HEK293 (cell line): ENCODE measurements at regions not wholly inside any gene's neighbourhood (a gene's known extent, or its start where the extent isn't known, plus 50 kb on each side); places are given as distances from the start of the nearest gene placed in this dataset.

Experiments
- CTCF ChIA-PET: fragments of 350-600 bp; formaldehyde crosslinking; extraction: SDS; loops from one replicate; lab custom pipeline; 2021; ENCODE audit warnings: antibody characterized with exemption; lab: Yijun Ruan, JAX
- POLR2A ChIA-PET: fragments of 300-600 bp; formaldehyde crosslinking; extraction: SDS; loops from one replicate; lab custom pipeline; 2020; ENCODE audit warnings: antibody characterized with exemption, inconsistent platforms; lab: Yijun Ruan, JAX
- H3K27ac ChIP-seq: fragments of 200-500 bp; sonication (Bioruptor generic); 2 replicates; pipeline ENCODE4 v1.5.1; 2014; ENCODE audit warnings: low read depth, low read length, control low read depth, inconsistent platforms; ENCODE audit errors: extremely low read depth
- H3K36me3 ChIP-seq, 2 experiments: fragments of 200-500 bp in 1 of 2; sonication (Bioruptor generic) in 1 of 2; 1 replicate in 1 of 2; 2 replicates in 1 of 2; pipeline ENCODE4 v1.5.1; 2014 to 2017; ENCODE audit warnings: inconsistent platforms in 2 of 2, low read length in 2 of 2; ENCODE audit not compliant: control insufficient read depth in 2 of 2, insufficient read depth in 1 of 2
- H3K4me1 ChIP-seq: fragments of 200-500 bp; sonication (Bioruptor generic); 2 replicates; pipeline ENCODE4 v1.5.1; 2014; ENCODE audit warnings: mild to moderate bottlenecking, low read length, inconsistent platforms; ENCODE audit not compliant: control insufficient read depth, insufficient read depth
- H3K4me3 ChIP-seq: 2 replicates; pipeline ENCODE4 v1.5.1; 2011; ENCODE audit warnings: low read depth, mild to moderate bottlenecking, control low read depth, low read length, moderate library complexity
- H3K9me3 ChIP-seq: fragments of 200-500 bp; sonication (Bioruptor generic); 2 replicates; pipeline ENCODE4 v1.5.1; 2014; ENCODE audit warnings: low read depth, low read length, inconsistent platforms; ENCODE audit not compliant: control insufficient read depth, insufficient read depth
- KLF10 ChIP-seq: fragments of 450-650 bp; IDR thresholded peaks from 2 replicates; pipeline ENCODE4 v1.5.1; 2018; ENCODE audit warnings: missing biosample characterization, mild to moderate bottlenecking, missing genetic modification characterization
- KLF7 ChIP-seq: fragments of 450-650 bp; formaldehyde crosslinking; IDR thresholded peaks from 2 replicates; pipeline ENCODE4 v1.5.1; 2016; ENCODE audit warnings: missing biosample characterization, missing genetic modification characterization, borderline replicate concordance
- SALL2 ChIP-seq: fragments of 450-650 bp; formaldehyde crosslinking; IDR thresholded peaks from 2 replicates; pipeline ENCODE4 v1.5.0; 2017; ENCODE audit warnings: missing biosample characterization, mild to moderate bottlenecking, missing genetic modification characterization, borderline replicate concordance
- YY2 ChIP-seq: fragments of 450-650 bp; formaldehyde crosslinking; IDR thresholded peaks from 2 replicates; pipeline ENCODE4 v1.5.1; 2016; ENCODE audit warnings: missing biosample characterization, missing genetic modification characterization
- ZEB2 ChIP-seq: fragments of 450-650 bp; formaldehyde crosslinking; IDR thresholded peaks from 2 replicates; pipeline ENCODE4 v1.5.1; 2016; ENCODE audit warnings: missing biosample characterization, missing genetic modification characterization
- ZNF138 ChIP-seq: fragments of 450-650 bp; formaldehyde crosslinking; IDR thresholded peaks from 2 replicates; pipeline ENCODE4 v1.5.1; 2016; ENCODE audit warnings: missing biosample characterization, missing genetic modification characterization, borderline replicate concordance
- ZNF184 ChIP-seq: fragments of 450-650 bp; IDR thresholded peaks from 2 replicates; pipeline ENCODE4 v1.5.1; 2018; ENCODE audit warnings: missing biosample characterization, mild to moderate bottlenecking, missing genetic modification characterization
- ZNF19 ChIP-seq: fragments of 450-650 bp; formaldehyde crosslinking; IDR thresholded peaks from 2 replicates; pipeline ENCODE4; 2016; ENCODE audit warnings: missing biosample characterization, missing genetic modification characterization, low read depth
- ZNF221 ChIP-seq: fragments of 450-650 bp; formaldehyde crosslinking; IDR thresholded peaks from 2 replicates; pipeline ENCODE4 v1.5.1; 2017; ENCODE audit warnings: missing biosample characterization, missing genetic modification characterization, borderline replicate concordance
- ZNF23 ChIP-seq: fragments of 450-650 bp; formaldehyde crosslinking; IDR thresholded peaks from 2 replicates; pipeline ENCODE4 v1.5.1; 2016; ENCODE audit warnings: missing biosample characterization, missing genetic modification characterization, borderline replicate concordance
- ZNF24 ChIP-seq: fragments of 450-650 bp; formaldehyde crosslinking; IDR thresholded peaks from 2 replicates; pipeline ENCODE4 v1.5.1; 2016; ENCODE audit warnings: missing biosample characterization, missing genetic modification characterization
- ZNF341 ChIP-seq: fragments of 450-650 bp; formaldehyde crosslinking; IDR thresholded peaks from 2 replicates; pipeline ENCODE4; 2016; ENCODE audit warnings: low read depth, missing biosample characterization, missing genetic modification characterization
- ZNF433 ChIP-seq: fragments of 450-650 bp; formaldehyde crosslinking; IDR thresholded peaks from 2 replicates; pipeline ENCODE4 v1.5.1; 2016; ENCODE audit warnings: missing biosample characterization, missing genetic modification characterization, low read depth
- ZNF501 ChIP-seq: fragments of 450-650 bp; formaldehyde crosslinking; IDR thresholded peaks from 2 replicates; pipeline ENCODE4 v1.5.1; 2016; ENCODE audit warnings: missing biosample characterization, missing genetic modification characterization
- ZNF510 ChIP-seq: fragments of 450-650 bp; formaldehyde crosslinking; IDR thresholded peaks from 2 replicates; pipeline ENCODE4 v1.5.1; 2018; ENCODE audit warnings: mild to moderate bottlenecking, missing genetic modification characterization, missing biosample characterization; ENCODE audit not compliant: insufficient replicate concordance
- ZNF514 ChIP-seq: fragments of 450-650 bp; formaldehyde crosslinking; IDR thresholded peaks from 2 replicates; pipeline ENCODE4 v1.5.1; 2016; ENCODE audit warnings: missing biosample characterization, missing genetic modification characterization
- ZNF549 ChIP-seq: fragments of 450-650 bp; IDR thresholded peaks from 2 replicates; pipeline ENCODE4 v1.5.1; 2018; ENCODE audit warnings: missing biosample characterization, missing genetic modification characterization, mild to moderate bottlenecking, inconsistent platforms, moderate library complexity
- ZNF626 ChIP-seq: fragments of 450-650 bp; sonication (Bioruptor Pico); formaldehyde crosslinking; IDR thresholded peaks from 2 replicates; pipeline ENCODE4 v1.5.1; 2018; ENCODE audit warnings: missing biosample characterization, missing genetic modification characterization, inconsistent platforms
- ZNF629 ChIP-seq: fragments of 450-650 bp; formaldehyde crosslinking; IDR thresholded peaks from 2 replicates; pipeline ENCODE4 v1.5.1; 2017; ENCODE audit warnings: missing biosample characterization, missing genetic modification characterization
- ZNF792 ChIP-seq: fragments of 450-650 bp; formaldehyde crosslinking; IDR thresholded peaks from 2 replicates; pipeline ENCODE4 v1.5.1; 2016; ENCODE audit warnings: missing biosample characterization, missing genetic modification characterization
- ZNF843 ChIP-seq: fragments of 450-650 bp; formaldehyde crosslinking; IDR thresholded peaks from 2 replicates; pipeline ENCODE4 v1.5.1; 2016; ENCODE audit warnings: missing biosample characterization, missing genetic modification characterization
- ZSCAN16 ChIP-seq: fragments of 450-650 bp; formaldehyde crosslinking; IDR thresholded peaks from 2 replicates; pipeline ENCODE4 v1.5.1; 2016; ENCODE audit warnings: missing biosample characterization, missing genetic modification characterization
- TF ChIP-seq, protein P1 (sequence below): fragments of 450-650 bp; formaldehyde crosslinking; IDR thresholded peaks from 2 replicates; pipeline ENCODE4 v1.5.1; 2016; ENCODE audit warnings: missing biosample characterization, missing genetic modification characterization
- TF ChIP-seq, protein P2 (sequence below): fragments of 450-650 bp; formaldehyde crosslinking; IDR thresholded peaks from 2 replicates; pipeline ENCODE4 v1.5.1; 2016; ENCODE audit warnings: missing biosample characterization, missing genetic modification characterization
- TF ChIP-seq, protein P3 (sequence below): fragments of 450-650 bp; formaldehyde crosslinking; IDR thresholded peaks from 2 replicates; pipeline ENCODE4 v1.5.1; 2017; ENCODE audit warnings: missing biosample characterization, missing genetic modification characterization

DNA sequence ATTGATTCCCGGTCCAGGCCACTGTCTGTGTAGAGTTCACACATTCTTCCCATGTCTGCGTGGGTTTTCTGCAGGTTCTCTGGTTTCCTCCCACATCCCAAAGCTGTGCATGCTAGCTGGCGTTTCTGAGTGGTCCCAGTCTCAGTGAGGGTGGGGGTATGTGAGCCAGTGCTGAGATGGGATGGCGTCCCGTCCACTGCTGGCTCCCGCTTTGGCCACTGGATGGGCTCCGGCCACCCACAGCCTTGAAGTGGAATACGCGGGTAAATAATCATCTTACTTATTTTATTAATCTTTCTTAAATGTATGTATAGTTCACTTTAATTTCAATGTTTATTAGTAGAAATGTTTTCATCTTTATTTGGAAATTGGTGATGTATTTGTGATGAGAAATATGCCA is 343.5 kb upstream of the MANEA start:
- CTCF ChIA-PET, result no interaction called here

DNA sequence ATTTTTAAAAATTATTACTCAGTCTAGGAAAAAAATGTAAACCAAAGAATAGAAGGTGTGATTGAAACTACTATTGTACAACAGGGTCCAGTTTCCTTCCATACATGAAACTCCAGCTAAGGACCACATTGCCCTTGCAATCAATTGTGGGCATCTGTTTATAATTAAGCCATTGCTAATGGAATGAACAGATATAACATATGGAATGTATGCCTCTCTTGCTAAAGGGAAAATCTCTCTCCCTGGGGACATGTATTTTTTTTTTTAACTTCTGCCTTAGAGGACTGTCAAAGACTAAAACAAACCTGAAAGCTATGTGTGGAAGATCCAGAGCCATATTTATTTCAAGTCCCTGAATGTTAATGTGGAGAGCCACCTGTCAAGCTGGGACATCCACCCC is 336.8 kb upstream of the MANEA start:
- H3K27ac ChIP-seq, result no peak overlapping the region
- no peaks in the 10 kb centered on the region for H3K9me3 ChIP-seq
- H3K36me3 ChIP-seq, result no peaks in the 10 kb centered on the region
- TF ChIP-seq ZNF501 (tag by site-specific recombination) (no peak), ZNF341 (no peak), ZNF24 (tag by site-specific recombination) (no peak), ZNF433 (no peak)
- no peaks in the 10 kb centered on the region for H3K4me1 ChIP-seq
- H3K4me3 ChIP-seq, result no peak overlapping the region
- POLR2A ChIA-PET, result no interaction called here
- CTCF ChIA-PET, result interaction anchor here (0.7 kb wide), 2 partner anchors 38 to 561 kb away, joined by 3 read pairs; no protein-coding TSS in a partner anchor

More for the DNA sequence above, 343.5 kb upstream of the MANEA start:
- Histone ChIP-seq H3K4me1 (no peaks in the 10 kb centered on the region), H3K36me3 (no peaks in the 10 kb centered on the region), H3K9me3 (no peaks in the 10 kb centered on the region), H3K27ac (no peak overlapping the region), H3K4me3 (no peak overlapping the region)
- POLR2A ChIA-PET, result no interaction called here
- TF ChIP-seq, protein P1, sequence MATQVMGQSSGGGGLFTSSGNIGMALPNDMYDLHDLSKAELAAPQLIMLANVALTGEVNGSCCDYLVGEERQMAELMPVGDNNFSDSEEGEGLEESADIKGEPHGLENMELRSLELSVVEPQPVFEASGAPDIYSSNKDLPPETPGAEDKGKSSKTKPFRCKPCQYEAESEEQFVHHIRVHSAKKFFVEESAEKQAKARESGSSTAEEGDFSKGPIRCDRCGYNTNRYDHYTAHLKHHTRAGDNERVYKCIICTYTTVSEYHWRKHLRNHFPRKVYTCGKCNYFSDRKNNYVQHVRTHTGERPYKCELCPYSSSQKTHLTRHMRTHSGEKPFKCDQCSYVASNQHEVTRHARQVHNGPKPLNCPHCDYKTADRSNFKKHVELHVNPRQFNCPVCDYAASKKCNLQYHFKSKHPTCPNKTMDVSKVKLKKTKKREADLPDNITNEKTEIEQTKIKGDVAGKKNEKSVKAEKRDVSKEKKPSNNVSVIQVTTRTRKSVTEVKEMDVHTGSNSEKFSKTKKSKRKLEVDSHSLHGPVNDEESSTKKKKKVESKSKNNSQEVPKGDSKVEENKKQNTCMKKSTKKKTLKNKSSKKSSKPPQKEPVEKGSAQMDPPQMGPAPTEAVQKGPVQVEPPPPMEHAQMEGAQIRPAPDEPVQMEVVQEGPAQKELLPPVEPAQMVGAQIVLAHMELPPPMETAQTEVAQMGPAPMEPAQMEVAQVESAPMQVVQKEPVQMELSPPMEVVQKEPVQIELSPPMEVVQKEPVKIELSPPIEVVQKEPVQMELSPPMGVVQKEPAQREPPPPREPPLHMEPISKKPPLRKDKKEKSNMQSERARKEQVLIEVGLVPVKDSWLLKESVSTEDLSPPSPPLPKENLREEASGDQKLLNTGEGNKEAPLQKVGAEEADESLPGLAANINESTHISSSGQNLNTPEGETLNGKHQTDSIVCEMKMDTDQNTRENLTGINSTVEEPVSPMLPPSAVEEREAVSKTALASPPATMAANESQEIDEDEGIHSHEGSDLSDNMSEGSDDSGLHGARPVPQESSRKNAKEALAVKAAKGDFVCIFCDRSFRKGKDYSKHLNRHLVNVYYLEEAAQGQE (tag by site-specific recombination), result no peak
- TF ChIP-seq ZEB2 (tag by site-specific recombination), result no peak
- TF ChIP-seq, protein P2, sequence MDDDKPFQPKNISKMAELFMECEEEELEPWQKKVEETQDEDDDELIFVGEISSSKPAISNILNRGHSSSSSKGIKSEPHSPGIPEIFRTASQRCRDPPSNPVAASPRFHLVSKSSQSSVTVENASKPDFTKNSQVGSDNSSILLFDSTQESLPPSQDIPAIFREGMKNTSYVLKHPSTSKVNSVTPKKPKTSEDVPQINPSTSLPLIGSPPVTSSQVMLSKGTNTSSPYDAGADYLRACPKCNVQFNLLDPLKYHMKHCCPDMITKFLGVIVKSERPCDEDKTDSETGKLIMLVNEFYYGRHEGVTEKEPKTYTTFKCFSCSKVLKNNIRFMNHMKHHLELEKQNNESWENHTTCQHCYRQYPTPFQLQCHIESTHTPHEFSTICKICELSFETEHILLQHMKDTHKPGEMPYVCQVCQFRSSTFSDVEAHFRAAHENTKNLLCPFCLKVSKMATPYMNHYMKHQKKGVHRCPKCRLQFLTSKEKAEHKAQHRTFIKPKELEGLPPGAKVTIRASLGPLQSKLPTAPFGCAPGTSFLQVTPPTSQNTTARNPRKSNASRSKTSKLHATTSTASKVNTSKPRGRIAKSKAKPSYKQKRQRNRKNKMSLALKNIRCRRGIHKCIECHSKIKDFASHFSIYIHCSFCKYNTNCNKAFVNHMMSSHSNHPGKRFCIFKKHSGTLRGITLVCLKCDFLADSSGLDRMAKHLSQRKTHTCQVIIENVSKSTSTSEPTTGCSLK (tag by site-specific recombination), result no peak
- no peak for TF ChIP-seq ZNF626 (tag by site-specific recombination)
- no peak for TF ChIP-seq KLF7 (tag by site-specific recombination)
- TF ChIP-seq, protein P3, sequence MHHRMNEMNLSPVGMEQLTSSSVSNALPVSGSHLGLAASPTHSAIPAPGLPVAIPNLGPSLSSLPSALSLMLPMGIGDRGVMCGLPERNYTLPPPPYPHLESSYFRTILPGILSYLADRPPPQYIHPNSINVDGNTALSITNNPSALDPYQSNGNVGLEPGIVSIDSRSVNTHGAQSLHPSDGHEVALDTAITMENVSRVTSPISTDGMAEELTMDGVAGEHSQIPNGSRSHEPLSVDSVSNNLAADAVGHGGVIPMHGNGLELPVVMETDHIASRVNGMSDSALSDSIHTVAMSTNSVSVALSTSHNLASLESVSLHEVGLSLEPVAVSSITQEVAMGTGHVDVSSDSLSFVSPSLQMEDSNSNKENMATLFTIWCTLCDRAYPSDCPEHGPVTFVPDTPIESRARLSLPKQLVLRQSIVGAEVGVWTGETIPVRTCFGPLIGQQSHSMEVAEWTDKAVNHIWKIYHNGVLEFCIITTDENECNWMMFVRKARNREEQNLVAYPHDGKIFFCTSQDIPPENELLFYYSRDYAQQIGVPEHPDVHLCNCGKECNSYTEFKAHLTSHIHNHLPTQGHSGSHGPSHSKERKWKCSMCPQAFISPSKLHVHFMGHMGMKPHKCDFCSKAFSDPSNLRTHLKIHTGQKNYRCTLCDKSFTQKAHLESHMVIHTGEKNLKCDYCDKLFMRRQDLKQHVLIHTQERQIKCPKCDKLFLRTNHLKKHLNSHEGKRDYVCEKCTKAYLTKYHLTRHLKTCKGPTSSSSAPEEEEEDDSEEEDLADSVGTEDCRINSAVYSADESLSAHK (tag by site-specific recombination), result no peak
- no peak for TF ChIP-seq ZNF23 (tag by site-specific recombination)
- no peak for TF ChIP-seq ZNF221 (tag by site-specific recombination)

DNA sequence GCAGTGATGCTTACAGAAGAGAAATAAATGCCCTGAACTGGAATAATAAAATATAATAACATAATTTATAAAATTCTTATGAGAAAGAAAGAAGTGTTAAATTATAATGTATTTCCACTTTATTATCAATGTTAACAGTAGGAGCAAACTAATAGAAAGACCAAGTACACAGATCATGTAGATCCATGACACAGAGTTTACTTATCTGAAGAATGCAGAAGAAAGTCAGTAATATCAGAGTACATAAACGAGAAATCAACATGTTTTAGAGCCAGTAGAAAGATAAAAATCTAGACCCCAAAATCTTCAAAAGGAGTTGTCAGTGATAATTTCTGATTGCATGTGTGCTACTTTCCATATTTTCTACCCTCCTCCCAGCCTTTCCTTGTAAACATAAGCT is 334.8 kb upstream of the MANEA start:
- TF ChIP-seq ZNF629 (tag by site-specific recombination) (no peak), KLF10 (tag by site-specific recombination) (no peak), ZSCAN16 (tag by site-specific recombination) (no peak), ZNF514 (tag by site-specific recombination) (no peak), ZNF184 (no peak), ZNF138 (tag by site-specific recombination) (no peak), ZNF843 (tag by site-specific recombination) (no peak), YY2 (tag by site-specific recombination) (no peak), SALL2 (tag by site-specific recombination) (no peak), ZNF510 (no peak), ZNF549 (no peak), ZNF792 (tag by site-specific recombination) (no peak), ZNF19 (tag by site-specific recombination) (no peak)
- TF ChIP-seq, all 188 proteins: peak for 0
- Histone ChIP-seq H3K4me3 (no peak overlapping the region), H3K36me3 (no peaks in the 10 kb centered on the region), H3K9me3 (no peaks in the 10 kb centered on the region), H3K27ac (no peak overlapping the region), H3K4me1 (no peaks in the 10 kb centered on the region)
- ChIA-PET POLR2A (no interaction called here), CTCF (no interaction called here)
